ENCODE measurements at regions not wholly inside any gene's neighbourhood (a gene's known extent, or its start where the extent isn't known, plus 50 kb on each side); places are given as distances from the start of the nearest gene placed in this dataset.

GRCh38 chr5:135179308-135179980, 145.4 kb upstream of the PITX1 start:
- TF ChIP-seq POLR2A (IDR thresholded peaks at IDR 0.05; ENCODE audit: low read depth, low read length) (no peak), CREB1 (IDR thresholded peaks at IDR 0.05; ENCODE audit: low read depth) (no peak), HDAC2 (IDR thresholded peaks at IDR 0.05) (no peak), USF2 (IDR thresholded peaks at IDR 0.05; ENCODE audit: borderline replicate concordance, low read depth, low read length) (no peak), NKRF (conservative IDR thresholded peaks at IDR 0.05) (no peak), CTCF (IDR thresholded peaks at IDR 0.05 in 2 of 3, conservative IDR thresholded peaks at IDR 0.05 in 1 of 3; ENCODE audit: control insufficient read depth in 2 of 3, extremely low read depth in 1 of 3, insufficient read depth in 1 of 3, low read depth in 3 of 3, low read length in 3 of 3) (no peak), REST (IDR thresholded peaks at IDR 0.05; ENCODE audit: low read depth, low read length) (no peak), CBFB (IDR thresholded peaks at IDR 0.05; ENCODE audit: low read depth) (no peak), SREBF2 (IDR thresholded peaks at IDR 0.05; ENCODE audit: low read length) (no peak), YY1 (IDR thresholded peaks at IDR 0.05; ENCODE audit: low read depth, low read length) (no peak), MEF2A (IDR thresholded peaks at IDR 0.05; ENCODE audit: insufficient read depth, low read depth, low read length) (no peak)
- TF ChIP-seq, protein P1, sequence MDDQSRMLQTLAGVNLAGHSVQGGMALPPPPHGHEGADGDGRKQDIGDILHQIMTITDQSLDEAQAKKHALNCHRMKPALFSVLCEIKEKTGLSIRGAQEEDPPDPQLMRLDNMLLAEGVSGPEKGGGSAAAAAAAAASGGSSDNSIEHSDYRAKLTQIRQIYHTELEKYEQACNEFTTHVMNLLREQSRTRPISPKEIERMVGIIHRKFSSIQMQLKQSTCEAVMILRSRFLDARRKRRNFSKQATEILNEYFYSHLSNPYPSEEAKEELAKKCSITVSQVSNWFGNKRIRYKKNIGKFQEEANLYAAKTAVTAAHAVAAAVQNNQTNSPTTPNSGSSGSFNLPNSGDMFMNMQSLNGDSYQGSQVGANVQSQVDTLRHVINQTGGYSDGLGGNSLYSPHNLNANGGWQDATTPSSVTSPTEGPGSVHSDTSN (IDR thresholded peaks at IDR 0.05; ENCODE audit: insufficient replicate concordance, low read depth, low read length) = no peak
